Adrenal gland (tissue), 5 donors: ENCODE measurements at regions not wholly inside any gene's neighbourhood (a gene's known extent, or its start where the extent isn't known, plus 50 kb on each side); places are given as distances from the start of the nearest gene placed in this dataset.
"Not testable (repeated sequence)": the region's sequence is repeated elsewhere in the genome, so short reads cannot be mapped to it uniquely, and the experiment has no call there.

Experiments used
- CTCF ChIP-seq, 6 experiments: fragments of 450-650 bp in 4 of 6; fragments of 200-600 bp in 2 of 6; sonication (generic) in 1 of 6; IDR thresholded peaks; 1 replicate in 5 of 6; 2 replicates in 1 of 6; pipeline versions ENCODE4 v1.5.1 to v1.8.0; 2016 to 2021; ENCODE audit warnings: antibody characterized with exemption in 6 of 6, mild to moderate bottlenecking in 2 of 6, moderate library complexity in 1 of 6
- POLR2A ChIP-seq, 2 donors: fragments of 450-650 bp; IDR thresholded peaks; one replicate each; pipeline ENCODE4 v1.6.1; 2017; ENCODE audit warnings: antibody characterized with exemption in 2 of 2, mild to moderate bottlenecking in 2 of 2, moderate library complexity in 1 of 2
- donor health status: DM: no; HTN: no; CAD: no.

GRCh38 chr10:57032301-57032700 lies 671.2 kb upstream of the ZWINT start:
- TF ChIP-seq CTCF, POLR2A (IDR thresholded peaks at IDR 0.05): not testable (repeated sequence)
